A549 (cell line): ENCODE measurements at regions not wholly inside any gene's neighbourhood (a gene's known extent, or its start where the extent isn't known, plus 50 kb on each side); places are given as distances from the start of the nearest gene placed in this dataset.

Experiments
- ATAC-seq, 2 experiments: fragments of 200-7000 bp in 1 of 2; fragments of >200 bp in 1 of 2; cut with Nextera tagmentation in 1 of 2; cut with Tn5 transposase in 1 of 2; 3 replicates each; pipeline versions ENCODE4 v1.8.0 to v1.9.1; 2018 to 2020; ENCODE audit warnings: mild to moderate bottlenecking in 1 of 2, moderate library complexity in 1 of 2
- CTCF ChIA-PET: fragments of 300-600 bp; sonication (Branson Sonifier 250); formaldehyde crosslinking; extraction: SDS; loops from one replicate; lab custom pipeline; 2021; ENCODE audit warnings: antibody characterized with exemption, inconsistent platforms; lab: Yijun Ruan, JAX
- POLR2A ChIA-PET: fragments of 350-600 bp; formaldehyde crosslinking; extraction: SDS; loops from one replicate; lab custom pipeline; 2021; ENCODE audit warnings: antibody characterized with exemption, inconsistent platforms; lab: Yijun Ruan, JAX
- DNase-seq, 2 experiments: peaks; one replicate each; pipeline versions ENCODE4 v3.0.0 to v3.0.0-alpha.2; 2011 to 2016; ENCODE audit warnings: low read depth in 1 of 2, low spot score in 1 of 2
- FAIRE-seq: peaks from 2 replicates; lab custom pipeline; 2011; peaks lifted over from hg19 to GRCh38; lab: Jason Lieb, UNC
- H3K27ac ChIP-seq, 2 experiments: fragments of >200 bp; sonication (Bioruptor Twin); formaldehyde crosslinking; 3 replicates each; pipeline ENCODE4 v1.5.1; 2016 to 2017
- H3K4me1 ChIP-seq: fragments of >200 bp; sonication (Bioruptor Twin); formaldehyde crosslinking; 3 replicates; pipeline ENCODE4 v1.6.1; 2016
- H3K4me2 ChIP-seq: fragments of >200 bp; sonication (Bioruptor Twin); formaldehyde crosslinking; 3 replicates; pipeline ENCODE4 v1.6.1; 2016
- H3K4me3 ChIP-seq: fragments of >200 bp; sonication (Bioruptor Twin); formaldehyde crosslinking; 3 replicates; pipeline ENCODE4 v1.5.1; 2016
- H3K9me3 ChIP-seq: fragments of >200 bp; sonication (Bioruptor Twin); formaldehyde crosslinking; 3 replicates; pipeline ENCODE4 v1.6.1; 2016
- ELK1 ChIP-seq: fragments of 150-350 bp; IDR thresholded peaks from 2 replicates; pipeline ENCODE4 v1.6.1; 2014; ENCODE audit warnings: low read depth, mild to moderate bottlenecking, low read length
- FOSL2 ChIP-seq, 2 experiments: fragments of 450-650 bp in 1 of 2; fragments of >200 bp in 1 of 2; sonication (Bioruptor Twin) in 1 of 2; formaldehyde crosslinking; IDR thresholded peaks; 2 replicates each; pipeline versions ENCODE4 v1.5.0 to v1.6.1; 2016 to 2020; ENCODE audit warnings: mild to moderate bottlenecking in 1 of 2, moderate library complexity in 1 of 2
- GATA3 ChIP-seq: IDR thresholded peaks from 2 replicates; pipeline ENCODE4 v1.6.1; 2012; ENCODE audit warnings: borderline replicate concordance
- HOXA7 ChIP-seq: fragments of 250-450 bp; sonication (Bioruptor Pico); IDR thresholded peaks from 2 replicates; pipeline ENCODE4 v1.5.0; 2020; ENCODE audit warnings: mild to moderate bottlenecking, moderate library complexity
- HOXB13 ChIP-seq: fragments of 250-450 bp; sonication (Bioruptor Pico); IDR thresholded peaks from 2 replicates; pipeline ENCODE4 v1.5.0; 2020; ENCODE audit warnings: low read depth, mild to moderate bottlenecking, moderate library complexity
- JUN ChIP-seq, 2 experiments: fragments of >200 bp; sonication (Bioruptor Twin); formaldehyde crosslinking; IDR thresholded peaks; 2 replicates in 1 of 2; 3 replicates in 1 of 2; pipeline ENCODE4 v1.6.1; 2016 to 2017
- KDM1A ChIP-seq: fragments of 200-600 bp; sonication (generic); IDR thresholded peaks from 2 replicates; pipeline ENCODE4 v1.6.1; 2016; ENCODE audit warnings: low read depth, mild to moderate bottlenecking
- MAFK ChIP-seq: fragments of 450-650 bp; IDR thresholded peaks from 2 replicates; pipeline ENCODE4 v1.6.1; 2014; ENCODE audit not compliant: partially characterized antibody
- MAX ChIP-seq: IDR thresholded peaks from 2 replicates; pipeline ENCODE4 v1.6.1; 2012
- PBX3 ChIP-seq: IDR thresholded peaks from 2 replicates; pipeline ENCODE4 v1.6.1; 2012
- REST ChIP-seq: fragments of 200-600 bp; sonication (generic); IDR thresholded peaks from 2 replicates; pipeline ENCODE4 v1.6.1; 2016; ENCODE audit warnings: antibody characterized with exemption, mild to moderate bottlenecking, moderate library complexity
- RNF2 ChIP-seq: fragments of 200-600 bp; sonication (generic); IDR thresholded peaks from 2 replicates; pipeline ENCODE4 v1.6.1; 2016; ENCODE audit warnings: low read depth, mild to moderate bottlenecking, antibody characterized with exemption, moderate library complexity, borderline replicate concordance
- SMC3 ChIP-seq: fragments of >200 bp; sonication (Bioruptor Twin); formaldehyde crosslinking; IDR thresholded peaks from 3 replicates; pipeline ENCODE4 v1.6.1; 2018; ENCODE audit warnings: inconsistent platforms
- USF2 ChIP-seq: fragments of 450-650 bp; IDR thresholded peaks from 2 replicates; pipeline ENCODE4 v1.6.1; 2014; ENCODE audit warnings: antibody characterized with exemption
- WGBS: methylation state at CpG from one replicate; pipeline ENCODE4 v1.1.6; 2017; ENCODE audit errors: missing lambda C conversion rate; 5-methylcytosine and 5-hydroxymethylcytosine counted together

GRCh38 chr6:47162793-47163192, 120.7 kb upstream of the ADGRF1 start:
- ChIA-PET CTCF (no interaction called here), POLR2A (no interaction called here)
- H3K27ac ChIP-seq = peak overlapping the region in 1 of 2 experiments; percentile 30; a peak in 1 of 6 replicates
- ATAC-seq = no peak
- H3K9me3 ChIP-seq = no peaks in the 10 kb centered on the region
- peaks cover 25% of the 10 kb centered on the region for H3K4me1 ChIP-seq
- no peak overlapping the region for H3K4me2 ChIP-seq
- FAIRE-seq = no peak
- TF ChIP-seq REST = no peak
- no peak for TF ChIP-seq ELK1
- no peak for TF ChIP-seq HOXB13 (CRISPR knock-in tag)
- 93% methylated on average over 2 of the region's 2 CpGs for WGBS
- H3K4me3 ChIP-seq = no peak overlapping the region
- no peak for DNase-seq

- ChIA-PET CTCF (interaction anchor here (0.7 kb wide), 1 partner anchor 66 kb away, joined by 3 read pairs; no protein-coding TSS in a partner anchor), POLR2A (no interaction called here)
- H3K4me3 ChIP-seq = no peak overlapping the region
- TF ChIP-seq MAFK (no peak), PBX3 (no peak), USF2 (no peak), MAX (no peak), GATA3 (no peak), KDM1A (no peak), HOXA7 (CRISPR knock-in tag) (no peak), SMC3 (no peak)
- DNase-seq (no peak), ATAC-seq (no peak), FAIRE-seq (no peak)
- H3K9me3 ChIP-seq = no peaks in the 10 kb centered on the region
- no peak overlapping the region for H3K4me2 ChIP-seq
- H3K27ac ChIP-seq = no peak overlapping the region; a peak in 1 of 6 replicates
- 83% methylated on average over 1 of the region's 1 CpG for WGBS
- peaks cover 19% of the 10 kb centered on the region for H3K4me1 ChIP-seq
Measured at GRCh38 chr6:47162231-47162630, 120.1 kb upstream of the ADGRF1 start.

- POLR2A ChIA-PET = no interaction called here
- Histone ChIP-seq H3K27ac (peak overlapping the region; percentile 19 to 73; a peak in 5 of 6 replicates), H3K4me2 (peak overlapping the region; percentile 40)
- ATAC-seq = peak; percentile 86 to 95
- TF ChIP-seq KDM1A = no peak
- TF ChIP-seq FOSL2 (IDR thresholded peaks at IDR 0.05) = no peak
- peak; percentile 28; the same call in 1 of the 2 replicates for TF ChIP-seq FOSL2 (CRISPR knock-in tag; IDR thresholded peaks at IDR 0.05)
- TF ChIP-seq JUN (IDR thresholded peaks at IDR 0.05) = no peak
- no peak for TF ChIP-seq RNF2
- TF ChIP-seq, all 56 proteins: peak for 1
- no peaks in the 10 kb centered on the region for H3K9me3 ChIP-seq
- FAIRE-seq (no peak), DNase-seq (peak; percentile 21 to 60)
- peaks cover 17% of the 10 kb centered on the region for H3K4me1 ChIP-seq
- CTCF ChIA-PET = interaction anchor here (1.3 kb wide), 1 partner anchor 63 kb away, joined by 4 read pairs; no protein-coding TSS in a partner anchor
- H3K4me3 ChIP-seq = no peak overlapping the region
Measured at GRCh38 chr6:47161176-47161687, 119.1 kb upstream of the ADGRF1 start.
